NCI-H526 (cell line): ENCODE measurements at regions not wholly inside any gene's neighbourhood (a gene's known extent, or its start where the extent isn't known, plus 50 kb on each side); places are given as distances from the start of the nearest gene placed in this dataset.
A peak's percentile ranks its signal among the peaks of the same experiment; 100 is the strongest.

Experiments used
- DNase-seq, 2 experiments: peaks; one replicate each; lab custom pipeline; 2025; lab: John Stamatoyannopoulos, UW

DNA sequence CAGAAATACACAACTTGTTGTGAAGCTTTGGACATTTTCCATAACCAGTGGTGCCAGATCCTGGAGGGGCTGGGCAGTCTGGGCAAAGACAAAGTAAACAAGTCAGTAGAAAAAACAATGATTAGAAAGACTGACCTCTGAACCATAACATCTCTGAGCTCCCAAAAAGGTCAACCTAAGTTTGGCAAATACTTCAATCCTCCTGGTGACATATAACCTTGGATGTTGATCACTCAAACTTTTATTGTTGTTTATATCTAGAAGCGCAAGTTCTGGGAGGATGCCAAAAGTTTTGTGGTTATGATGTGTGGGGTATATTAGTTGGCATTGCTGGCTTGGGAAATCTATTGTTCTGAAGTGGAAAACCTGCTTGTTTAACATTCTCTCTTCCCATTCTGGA, 257.7 kb downstream of the DIPK2A start:
- DNase-seq: no peak

DNA sequence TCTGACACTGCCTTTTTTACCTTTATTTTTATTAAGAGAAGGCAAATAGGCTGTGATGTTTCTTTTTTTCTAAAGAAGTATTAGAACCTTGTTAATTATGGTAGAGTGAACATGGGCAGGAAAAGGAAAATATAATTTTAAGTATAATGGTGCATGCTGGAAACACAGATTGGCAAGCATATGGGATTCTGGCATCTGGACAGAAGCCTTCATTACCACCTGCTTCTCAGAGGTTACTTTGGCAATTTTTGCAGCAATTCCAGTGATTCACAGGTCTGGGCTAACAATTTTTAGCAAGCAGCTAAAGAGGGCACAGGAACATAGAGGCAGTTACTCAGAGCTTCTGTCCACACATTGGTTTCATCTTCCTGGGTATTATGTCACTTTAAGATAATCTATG, 258.3 kb downstream of the DIPK2A start:
- DNase-seq: no peak

DNA sequence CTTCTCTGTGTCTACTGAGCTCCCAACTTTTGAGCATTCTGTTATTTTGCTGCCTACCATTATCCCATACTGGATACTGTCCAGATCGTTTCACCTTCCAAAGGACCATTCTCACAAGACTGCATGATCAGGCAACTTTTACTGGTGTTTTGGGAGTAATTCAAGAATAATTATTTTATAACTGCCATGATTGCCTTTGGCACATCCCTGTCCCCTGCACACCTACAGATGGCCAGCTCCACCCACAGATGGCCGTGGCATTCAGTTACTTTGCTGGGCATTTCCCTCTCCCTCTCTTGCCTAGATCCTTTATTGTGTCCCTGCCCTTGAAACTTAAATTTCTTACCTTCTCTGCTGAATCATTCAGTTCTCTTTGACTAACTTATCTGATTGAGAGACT, 263.9 kb downstream of the DIPK2A start:
- no peak for DNase-seq

DNA sequence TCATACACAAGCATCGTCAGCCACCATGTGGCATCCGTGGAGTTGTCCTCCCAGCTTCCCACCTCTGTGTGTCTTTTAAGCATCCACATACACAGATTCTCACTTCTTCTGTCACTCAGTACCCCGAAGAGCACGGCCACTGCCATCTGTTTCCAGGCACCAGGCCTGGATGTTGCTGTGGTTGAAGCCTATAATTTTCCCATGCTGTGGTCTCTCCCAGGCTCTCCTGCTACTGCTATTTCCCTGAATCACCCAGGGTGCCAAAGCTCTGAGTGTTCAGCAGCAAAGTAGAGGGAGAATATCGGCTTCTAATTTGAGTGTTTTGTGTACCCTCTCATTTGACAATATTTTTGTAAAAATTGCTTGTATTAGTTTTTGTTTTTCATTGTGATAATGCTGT, 265.7 kb downstream of the DIPK2A start:
- DNase-seq: no peak

DNA sequence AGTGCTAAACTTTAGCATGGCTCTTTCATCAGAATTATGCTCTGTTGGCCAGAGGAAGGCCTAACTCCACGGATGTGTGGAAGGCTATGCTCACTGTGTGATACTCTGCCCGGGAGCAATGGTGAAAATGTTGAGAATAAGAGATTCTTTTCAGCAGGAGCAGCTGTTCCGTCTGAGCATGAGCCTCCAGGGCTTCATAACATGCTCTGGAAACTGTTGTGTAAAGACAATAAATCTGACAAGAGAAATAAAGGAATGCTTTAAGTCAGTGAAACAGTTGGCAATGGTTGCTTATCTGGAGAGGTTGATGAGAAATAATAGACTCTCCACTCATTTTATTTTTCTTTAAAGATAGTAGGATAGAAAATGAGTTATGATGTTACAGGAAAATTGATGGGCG, 269.8 kb downstream of the DIPK2A start:
- DNase-seq: no peak

DNA sequence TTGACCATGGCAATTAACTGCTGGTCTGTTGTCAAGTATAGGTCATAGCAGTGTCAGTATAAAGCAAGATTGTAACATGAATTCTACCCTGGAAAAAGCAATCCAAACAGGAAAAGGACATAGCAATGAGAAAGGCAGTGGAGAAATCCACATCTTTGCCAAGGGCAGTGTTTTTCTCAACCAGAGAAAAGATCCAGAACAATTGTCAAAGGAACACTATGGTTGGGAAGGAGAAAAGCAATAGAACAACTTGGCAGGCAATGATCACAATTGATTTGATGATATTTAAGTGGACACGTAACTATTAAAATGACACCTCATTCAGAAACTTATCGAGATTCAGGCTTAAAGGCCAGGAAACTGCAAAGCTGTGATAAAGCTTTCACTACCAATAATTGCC, 271.1 kb downstream of the DIPK2A start:
- DNase-seq: no peak

DNA sequence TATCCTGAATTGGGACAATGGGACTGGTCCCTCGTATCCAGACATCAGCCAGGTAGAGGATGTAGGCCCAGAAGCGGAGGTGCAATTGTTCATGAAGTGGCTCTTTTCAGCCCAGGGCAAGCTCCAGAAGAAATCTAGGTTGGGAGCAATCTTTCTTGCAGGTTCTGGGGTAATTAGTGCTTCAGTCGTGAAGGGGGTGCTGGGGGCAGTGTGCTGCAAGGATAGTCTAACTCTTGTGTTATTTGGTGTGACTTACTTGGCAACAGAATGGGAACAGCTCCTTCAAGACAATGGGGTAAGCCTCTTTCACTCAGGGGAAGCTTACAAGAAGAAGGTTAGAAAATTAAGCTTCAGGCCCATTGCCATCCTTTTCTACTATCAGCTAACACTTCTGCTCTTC, 273.0 kb downstream of the DIPK2A start:
- DNase-seq: no peak

DNA sequence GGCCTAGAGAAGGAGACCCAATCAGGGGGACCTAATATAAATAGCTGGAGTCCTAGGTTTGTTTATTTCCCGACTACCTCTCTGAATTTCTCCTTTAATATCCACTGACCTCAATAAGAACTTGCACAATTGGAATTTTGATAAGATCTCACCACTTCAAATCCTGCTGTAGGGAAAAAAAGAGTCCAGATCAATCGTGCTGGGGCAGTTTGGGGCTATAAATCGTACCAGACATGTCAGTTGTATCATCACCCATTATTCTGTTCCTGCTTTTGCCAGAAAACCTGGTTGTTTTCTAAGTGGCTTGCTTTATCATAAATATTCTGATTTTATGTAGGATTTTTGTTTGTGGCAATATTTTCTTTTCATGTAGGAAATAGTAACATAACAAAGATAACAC, 281.3 kb downstream of the DIPK2A start:
- DNase-seq: peak in 1 of 2 experiments; percentile 27

DNA sequence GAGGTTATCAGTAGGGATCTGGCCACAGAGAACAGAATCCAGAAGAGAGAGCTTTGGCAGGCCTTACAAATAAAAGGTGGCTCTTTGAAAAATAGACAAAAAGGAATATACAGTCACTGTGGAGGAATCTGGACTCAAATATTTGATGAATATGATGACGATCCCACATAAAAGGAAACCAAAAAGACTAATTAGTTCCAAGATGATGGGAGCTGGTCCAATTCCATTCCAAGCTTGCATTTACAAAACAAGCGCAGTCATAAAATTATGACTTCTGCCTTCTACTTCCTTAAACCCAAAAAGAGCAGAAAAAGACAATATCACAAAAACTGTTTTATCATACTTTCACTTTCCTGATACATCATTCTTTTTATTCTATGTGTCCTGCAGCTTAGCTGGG, 285.8 kb downstream of the DIPK2A start:
- no peak for DNase-seq

DNA sequence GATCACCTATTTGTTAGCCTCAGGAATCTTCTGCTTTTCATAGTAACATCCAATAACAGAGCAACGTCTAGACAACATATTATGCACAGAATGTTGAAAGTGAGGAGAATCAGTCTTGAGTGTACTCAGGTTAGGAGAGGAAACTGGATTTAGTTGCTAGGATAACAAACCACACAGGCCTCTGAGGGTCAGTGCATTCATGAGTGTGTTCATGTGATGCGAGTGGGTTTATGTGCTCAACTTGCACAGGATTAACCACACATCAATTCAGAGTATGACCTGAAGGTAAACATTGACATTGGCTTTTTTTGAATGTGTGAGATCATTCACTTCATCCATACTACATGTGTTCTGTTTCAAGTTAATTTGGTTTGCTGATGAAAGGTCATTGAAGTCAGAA, 287.6 kb downstream of the DIPK2A start:
- DNase-seq: no peak

DNA sequence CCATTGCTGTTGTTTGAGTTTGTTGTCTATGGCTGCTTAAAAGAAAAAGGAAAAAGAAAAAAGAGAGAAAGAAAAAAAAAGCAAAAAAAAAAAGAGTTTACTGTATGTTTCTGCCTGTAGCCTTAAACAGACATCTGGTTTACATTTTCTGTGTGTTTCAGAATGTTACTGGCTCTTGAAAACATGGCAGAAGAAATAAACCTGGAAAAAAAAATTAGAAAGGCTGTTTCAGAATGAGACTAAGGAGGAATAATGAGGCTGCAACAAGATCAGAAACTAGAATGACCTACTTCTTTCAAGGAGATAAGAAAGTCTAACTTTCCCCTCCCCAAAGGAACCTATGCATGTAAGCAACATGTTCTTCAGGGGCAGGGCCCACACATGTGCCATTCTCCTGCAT, 292.1 kb downstream of the DIPK2A start:
- DNase-seq: no peak

DNA sequence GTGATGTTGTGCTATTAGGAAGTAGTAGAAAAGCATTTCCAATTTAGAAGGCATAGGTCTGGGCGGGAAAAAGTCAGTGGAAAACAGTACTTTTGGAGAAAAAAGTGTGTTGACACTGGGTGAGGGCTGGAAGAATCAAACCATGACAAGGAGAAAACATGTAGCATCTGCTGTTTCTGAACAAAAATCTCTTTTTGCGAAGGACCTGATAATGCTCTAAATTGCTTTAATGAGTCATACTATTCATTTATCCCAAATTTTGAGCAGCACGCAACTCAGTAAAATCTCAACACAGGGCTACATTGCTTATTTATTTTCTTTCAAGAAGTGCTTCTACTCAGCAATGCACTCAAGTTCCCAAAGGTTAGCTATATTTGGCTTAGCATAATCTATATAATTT, 292.7 kb downstream of the DIPK2A start:
- DNase-seq: no peak

DNA sequence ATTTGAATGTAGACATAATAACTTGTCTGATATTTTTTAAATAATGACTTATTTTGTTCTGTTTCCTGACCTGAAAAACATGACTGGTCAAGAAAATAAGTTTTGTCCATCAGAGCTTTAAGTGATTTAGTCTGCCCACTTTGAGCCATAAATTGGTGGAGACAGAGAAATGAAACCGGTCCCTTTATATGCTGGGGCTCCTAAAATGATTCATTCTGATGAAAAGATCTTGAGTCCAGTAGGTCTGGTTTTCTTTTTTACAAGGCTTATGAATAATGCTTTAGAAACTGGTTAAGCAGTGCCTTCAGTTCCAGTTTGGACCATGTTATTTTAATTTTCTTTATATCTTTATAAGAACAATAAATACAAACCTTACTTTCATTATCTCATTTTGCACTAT, 293.2 kb downstream of the DIPK2A start:
- DNase-seq: no peak

DNA sequence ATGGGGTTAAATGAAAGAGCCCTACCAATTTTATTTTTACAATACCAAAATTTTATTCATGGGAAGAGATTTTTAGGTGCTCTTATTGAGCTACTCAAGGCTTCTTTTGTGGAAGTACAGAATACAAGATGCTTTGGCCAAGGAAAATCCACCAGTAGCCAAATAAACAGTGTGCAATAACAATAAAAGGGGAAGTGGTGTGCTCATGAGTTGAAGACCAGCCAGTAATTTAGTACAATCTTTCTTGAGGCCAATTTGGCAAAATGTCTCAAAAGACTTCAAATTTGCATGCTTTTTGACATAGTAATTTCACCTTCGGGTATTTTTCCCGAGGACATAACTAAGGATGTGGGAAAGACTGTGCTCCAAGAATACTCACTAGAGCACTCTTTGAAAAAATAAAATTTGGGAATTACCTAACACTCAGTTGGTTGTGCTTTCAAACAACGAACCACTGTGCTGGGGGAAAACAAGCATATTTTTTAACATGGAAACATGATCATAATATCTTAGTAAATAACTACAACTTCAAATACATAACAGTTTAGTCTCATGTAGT, 294.0 kb downstream of the DIPK2A start:
- no peak for DNase-seq

DNA sequence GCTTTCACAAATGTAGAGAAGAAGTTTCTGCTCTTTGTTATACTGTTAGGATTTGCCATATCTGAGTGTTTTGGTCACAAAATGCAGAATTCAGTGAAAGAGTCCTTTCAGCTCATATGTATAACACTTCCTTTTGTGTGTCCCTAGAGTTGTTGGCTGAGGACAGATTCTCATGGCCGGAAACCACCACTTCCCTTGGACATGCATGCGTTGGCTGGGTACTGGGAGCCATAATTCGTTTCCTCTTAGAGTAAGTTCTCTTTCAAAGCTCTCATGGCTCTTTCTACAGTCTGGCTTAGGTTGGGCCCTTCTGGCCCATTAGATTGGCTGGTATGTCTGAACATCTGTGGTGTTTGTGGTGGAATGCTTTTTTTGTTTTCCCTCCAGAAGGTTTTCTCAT, 298.5 kb downstream of the DIPK2A start:
- DNase-seq: no peak

DNA sequence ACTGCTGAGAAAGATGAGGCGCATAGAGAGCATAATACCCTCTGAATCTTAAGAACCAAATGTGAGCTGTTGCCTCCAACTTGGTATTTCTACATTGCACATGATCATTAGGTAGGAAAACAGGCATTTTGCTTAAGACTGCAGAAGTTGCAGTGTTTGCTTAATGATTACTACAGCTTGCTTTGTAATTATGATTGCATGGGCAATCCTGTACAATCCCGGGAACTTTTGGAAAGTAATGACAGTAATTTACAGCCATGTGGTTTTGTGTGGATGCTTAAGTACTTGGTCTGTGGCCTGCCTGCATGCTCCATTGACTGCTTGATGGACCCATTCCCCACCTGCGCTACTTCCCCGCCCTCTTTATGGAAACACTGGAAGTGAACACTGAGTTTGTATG, 301.1 kb downstream of the DIPK2A start:
- DNase-seq: peak; percentile 39 to 78

DNA sequence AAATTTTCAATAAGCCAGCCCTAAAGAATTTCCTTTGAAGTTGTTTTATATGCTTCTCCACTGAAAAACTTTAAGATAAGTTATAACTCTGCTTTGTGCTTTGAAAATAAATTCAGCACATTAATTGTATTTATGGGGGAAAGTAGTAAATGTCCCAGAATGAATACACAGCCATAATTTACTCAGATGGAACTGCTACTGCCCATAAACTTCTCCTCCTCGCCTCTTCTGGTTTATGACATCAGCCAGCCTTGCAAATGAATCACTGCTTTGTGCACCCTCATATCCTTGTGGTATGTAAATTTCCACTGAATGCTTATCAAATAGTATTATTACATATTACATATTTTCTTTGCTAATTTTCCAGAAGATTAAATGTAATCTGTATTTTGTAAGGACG, 302.0 kb downstream of the DIPK2A start:
- no peak for DNase-seq

DNA sequence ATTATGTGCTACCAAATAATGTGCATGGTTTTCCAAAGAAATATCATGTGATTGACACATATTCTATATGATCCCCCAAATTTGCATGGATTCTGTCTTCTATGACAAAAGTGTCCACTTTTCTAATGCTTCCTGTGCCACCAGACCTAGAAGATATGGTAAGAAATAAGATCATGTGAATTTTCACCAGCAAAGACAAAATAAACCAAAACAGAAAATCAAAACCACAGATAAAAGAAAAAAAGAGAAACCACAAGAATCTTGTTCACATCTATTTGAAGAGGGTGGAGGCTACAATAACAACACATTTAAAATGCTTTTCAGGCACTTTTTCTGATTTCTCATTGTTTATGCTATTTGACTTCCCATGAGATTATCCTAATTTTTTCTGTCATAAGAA, 303.4 kb downstream of the DIPK2A start:
- DNase-seq: no peak

DNA sequence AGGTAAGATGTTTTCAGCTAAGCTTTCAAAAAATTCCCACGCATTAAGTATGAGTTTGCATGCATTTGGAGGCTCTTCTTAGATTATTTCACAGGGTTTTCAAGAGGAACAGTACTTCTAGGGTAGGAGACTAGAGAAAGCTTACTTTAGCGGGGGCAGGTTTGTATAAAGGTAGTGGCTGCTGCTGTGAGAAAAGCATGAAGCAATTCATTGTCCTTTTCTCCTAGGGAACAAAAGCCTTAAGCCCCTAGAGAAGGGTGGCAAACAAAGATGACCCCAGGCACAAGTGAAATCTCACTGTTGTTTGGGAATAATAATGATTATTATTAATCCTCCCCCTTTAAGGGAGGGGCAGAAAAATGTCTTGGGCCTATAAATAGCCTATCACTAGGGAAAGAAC, 310.7 kb downstream of the DIPK2A start:
- no peak for DNase-seq

DNA sequence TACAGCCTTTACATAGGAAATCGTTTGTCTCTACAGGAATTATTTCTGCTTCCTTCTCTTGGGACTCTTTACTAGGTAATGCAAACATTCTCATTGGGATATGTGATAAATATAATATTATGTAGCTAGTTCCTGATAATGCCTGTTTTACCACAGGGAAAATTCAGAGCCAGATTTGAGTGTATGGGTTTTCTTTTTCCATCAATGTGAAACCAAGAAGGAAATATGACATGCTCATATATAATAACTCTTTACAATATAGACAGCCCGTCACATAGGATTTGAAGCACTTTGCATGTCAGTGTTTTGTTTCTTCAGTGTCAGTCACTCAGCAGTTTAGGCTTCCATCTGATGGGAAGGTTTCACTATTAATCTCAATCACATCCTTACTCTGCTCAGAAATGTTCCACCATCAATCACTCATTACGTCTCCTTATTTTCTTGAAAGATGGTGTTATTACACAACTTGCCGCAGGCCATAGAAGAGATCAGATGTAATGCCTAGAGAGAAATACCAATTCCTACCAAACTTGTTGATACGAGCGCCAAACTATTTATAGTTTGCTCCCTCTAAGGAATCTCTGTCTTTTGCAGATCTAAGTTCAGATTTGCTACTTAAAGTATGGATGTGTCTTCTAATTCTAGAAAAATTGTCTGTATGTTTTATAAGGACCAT, 314.8 kb downstream of the DIPK2A start:
- DNase-seq: no peak

DNA sequence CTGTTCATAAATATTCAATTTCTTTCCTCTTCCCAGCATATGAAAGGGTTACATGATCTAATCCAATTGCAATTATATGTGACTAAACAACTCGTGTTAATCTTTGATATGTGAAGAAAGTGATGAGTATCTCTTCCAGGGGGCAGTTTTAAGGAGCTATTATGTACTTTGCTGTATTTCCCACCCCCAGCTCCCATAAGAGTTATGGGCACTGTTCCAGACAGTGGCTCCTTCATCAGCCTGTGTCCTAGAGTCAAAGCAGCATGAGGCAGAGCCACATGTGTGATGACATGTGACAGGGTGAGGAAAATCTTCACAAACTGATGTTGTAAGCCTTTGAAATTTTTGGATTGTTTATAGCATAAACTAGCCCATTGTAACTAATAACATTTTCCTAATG, 315.4 kb downstream of the DIPK2A start:
- no peak for DNase-seq

DNA sequence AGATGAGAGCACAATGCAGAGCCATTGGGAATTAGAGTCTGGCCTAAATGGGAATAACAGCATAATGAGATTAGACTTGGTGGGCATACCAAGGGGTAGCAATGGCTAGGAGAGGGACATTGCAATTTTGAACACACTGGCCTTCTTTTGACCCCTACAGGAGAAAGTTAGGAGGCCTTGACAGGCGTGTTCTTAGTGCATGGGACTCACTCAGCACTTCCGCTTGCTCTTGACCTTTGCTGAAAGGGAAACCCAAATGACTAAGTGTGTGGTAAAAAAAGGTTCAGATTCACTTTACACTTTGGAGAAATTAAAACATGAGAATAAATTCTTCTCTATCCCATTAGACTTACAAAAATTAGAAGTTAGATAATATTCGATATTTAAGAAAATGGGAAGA, 317.4 kb downstream of the DIPK2A start:
- no peak for DNase-seq

DNA sequence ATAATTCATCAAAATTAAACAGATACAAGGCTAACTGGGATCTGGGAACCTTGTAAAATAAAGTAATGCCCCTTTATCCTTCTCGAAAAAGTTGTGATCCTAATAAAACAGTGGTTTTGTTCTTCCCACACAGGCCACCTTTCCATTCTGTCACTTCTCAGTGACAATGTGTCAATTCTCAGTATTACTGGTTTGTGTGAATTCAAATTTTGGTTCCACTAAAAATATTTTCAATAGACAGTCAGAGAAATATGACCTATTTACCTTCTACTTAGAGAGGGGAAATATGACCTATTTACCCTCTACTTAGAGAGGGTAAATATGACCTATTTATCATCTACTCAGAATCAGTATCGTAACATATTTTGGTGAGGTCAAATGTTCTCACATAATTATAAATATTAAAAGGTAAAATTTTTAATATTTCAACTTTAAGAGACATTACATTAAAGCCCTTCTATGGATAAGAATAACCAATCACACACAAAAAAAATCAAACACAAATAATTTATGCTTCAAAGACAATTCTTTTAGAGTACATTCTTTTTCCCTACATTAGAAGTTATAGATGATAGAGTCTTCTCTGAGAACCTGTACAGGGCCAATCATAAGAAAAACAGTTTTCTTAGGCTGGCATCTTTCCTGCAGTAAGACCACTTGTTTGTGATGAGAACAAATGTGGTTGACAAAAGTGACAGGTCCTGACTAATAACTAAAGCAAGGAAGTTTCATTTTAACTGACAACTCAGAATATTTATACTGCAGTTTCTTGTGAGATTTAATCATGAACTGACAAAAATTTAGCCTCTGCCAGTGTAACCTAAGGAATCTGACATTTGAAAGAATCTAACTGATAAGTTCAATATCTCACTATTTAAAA, 323.3 kb downstream of the DIPK2A start:
- no peak for DNase-seq
